GM12892 (cell line): ENCODE measurements at regions not wholly inside any gene's neighbourhood (a gene's known extent, or its start where the extent isn't known, plus 50 kb on each side); places are given as distances from the start of the nearest gene placed in this dataset.

Source experiments
- POLR2A ChIP-seq: IDR thresholded peaks from 2 replicates; pipeline ENCODE4 v1.6.1; 2011; ENCODE audit warnings: low read depth, low read length, control low read depth
- POLR2AphosphoS5 ChIP-seq: IDR thresholded peaks from 2 replicates; pipeline ENCODE4 v1.6.1; 2011; ENCODE audit warnings: low read depth, low read length, control low read depth
- TAF1 ChIP-seq: IDR thresholded peaks from 2 replicates; pipeline ENCODE4 v1.6.1; 2011; ENCODE audit warnings: low read depth, mild to moderate bottlenecking, control low read depth, low read length, borderline replicate concordance

DNA sequence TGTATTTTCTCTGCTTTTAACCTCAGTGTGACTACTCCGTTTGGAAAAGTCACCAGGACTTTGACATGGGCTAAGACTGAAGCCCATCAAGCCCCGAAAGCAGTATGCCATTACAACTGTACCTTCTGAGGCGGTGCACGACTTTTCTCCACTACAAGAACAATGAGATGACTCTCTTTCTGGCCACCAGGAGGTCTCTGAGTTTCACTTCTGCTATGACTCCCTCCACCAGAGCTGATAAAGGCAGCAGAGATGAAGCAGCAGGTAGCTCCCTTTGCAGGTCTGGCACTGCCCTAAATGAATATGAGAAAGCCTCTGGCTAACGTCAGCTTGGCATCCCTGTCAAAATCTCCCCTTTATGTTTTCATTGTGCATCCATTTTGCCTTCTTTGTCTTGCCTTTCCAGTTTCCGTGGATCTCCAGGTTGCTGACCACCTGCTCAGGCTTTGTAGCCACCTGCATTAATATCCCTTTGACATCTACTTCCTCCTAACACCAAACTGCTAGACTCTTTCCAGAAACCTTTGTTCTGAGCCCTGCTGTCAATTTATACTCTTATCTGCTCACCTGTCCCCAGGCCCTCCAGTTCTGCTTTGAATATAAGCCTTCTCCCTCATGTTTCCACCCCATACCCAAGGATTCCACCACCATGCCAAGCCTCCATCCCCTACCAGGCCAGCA lies 221.7 kb downstream of the ZNF608 start:
- no peak for TF ChIP-seq TAF1
- TF ChIP-seq POLR2A, result no peak
- TF ChIP-seq POLR2AphosphoS5, result no peak
